ENCODE measurements at regions not wholly inside any gene's neighbourhood (a gene's known extent, or its start where the extent isn't known, plus 50 kb on each side); places are given as distances from the start of the nearest gene placed in this dataset.

DNA sequence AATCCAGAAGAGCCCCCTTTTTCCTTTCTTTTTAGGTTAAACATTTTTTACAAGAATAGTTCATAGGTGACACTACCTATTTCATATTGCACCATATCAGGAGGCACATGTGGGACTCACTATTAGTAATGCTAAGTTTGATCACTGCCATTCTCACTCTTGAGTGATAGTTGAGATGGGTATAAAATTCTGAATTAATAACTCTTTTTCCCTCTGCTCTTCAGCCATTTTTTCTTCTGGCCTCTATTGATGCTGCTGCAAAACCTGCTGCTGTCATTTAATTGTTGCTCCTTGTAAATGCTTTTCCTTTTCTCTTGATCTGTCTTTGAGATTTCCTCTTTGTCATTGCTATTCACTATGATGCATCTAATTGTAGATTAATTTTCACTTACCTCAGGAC, 482.0 kb downstream of the MID1IP1 start:
- TF ChIP-seq ZNF274 (IDR thresholded peaks at IDR 0.05; ENCODE audit: low read depth, low read length) = no peak
- no peak overlapping the region for H3K4me3 ChIP-seq (ENCODE audit: low read length)

DNA sequence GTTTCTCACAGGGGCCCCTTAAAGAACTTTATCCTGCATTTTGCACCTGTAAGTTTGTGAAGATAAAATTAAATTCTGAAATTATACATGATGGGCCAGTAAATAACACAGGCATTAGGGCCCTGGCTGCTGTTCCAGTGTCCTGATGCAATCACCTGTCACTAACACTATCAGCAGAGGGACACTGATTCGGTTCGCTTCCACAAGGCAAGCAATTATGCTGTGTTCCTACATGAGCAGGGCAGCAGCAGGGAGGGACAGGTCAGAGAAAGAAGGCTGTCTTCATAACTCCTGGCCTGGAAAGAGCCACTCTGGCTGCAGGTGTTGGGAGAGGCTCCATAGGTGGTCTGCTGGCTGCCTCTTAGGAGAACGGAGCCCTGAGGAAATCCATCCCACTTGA, 487.3 kb downstream of the MID1IP1 start:
- H3K4me3 ChIP-seq (ENCODE audit: low read length) = no peak overlapping the region
- TF ChIP-seq ZNF274 (IDR thresholded peaks at IDR 0.05; ENCODE audit: low read depth, low read length) = no peak

DNA sequence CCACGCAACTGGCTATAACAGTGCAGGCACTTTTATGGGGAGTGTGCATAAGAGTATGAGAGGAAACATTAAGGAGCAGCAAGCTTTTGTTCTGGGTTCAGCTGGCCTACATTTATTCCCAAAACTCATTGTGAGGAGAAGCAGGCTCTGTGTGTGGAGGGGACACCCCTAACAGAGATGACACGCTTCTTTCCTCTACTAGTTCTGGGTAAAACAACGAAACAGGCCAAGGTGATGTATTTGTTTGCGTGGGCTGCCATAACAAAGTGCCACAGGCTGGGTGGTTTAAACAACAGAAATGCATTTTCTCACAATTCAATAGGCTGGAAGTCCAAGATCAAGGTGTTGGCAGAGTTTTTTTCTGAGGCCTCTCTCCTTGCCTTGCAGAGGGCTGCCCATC, 488.6 kb downstream of the MID1IP1 start:
- no peak overlapping the region for H3K4me3 ChIP-seq (ENCODE audit: low read length)
- TF ChIP-seq ZNF274 (IDR thresholded peaks at IDR 0.05; ENCODE audit: low read depth, low read length) = no peak

DNA sequence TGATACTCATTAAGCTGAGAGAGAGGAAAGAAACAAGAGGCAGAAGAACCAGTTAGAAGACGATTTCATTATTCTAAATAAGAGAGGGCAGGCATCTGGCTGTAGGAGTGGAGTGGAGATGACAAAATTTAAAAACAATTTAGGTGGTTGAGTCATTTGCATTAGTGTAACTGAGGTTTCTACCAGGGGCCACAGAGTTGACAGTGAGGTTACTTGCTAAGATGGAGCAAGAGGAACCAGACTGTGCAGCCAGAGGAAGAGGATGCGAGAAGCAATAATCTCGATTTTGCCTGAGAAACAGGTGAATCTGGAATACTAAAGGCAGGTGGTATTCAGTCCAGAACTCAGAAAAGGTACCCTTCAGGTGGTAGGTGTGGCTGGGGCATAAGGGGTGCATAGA, 491.9 kb downstream of the MID1IP1 start:
- TF ChIP-seq ZNF274 (IDR thresholded peaks at IDR 0.05; ENCODE audit: low read depth, low read length) = no peak
- H3K4me3 ChIP-seq (ENCODE audit: low read length) = no peak overlapping the region

DNA sequence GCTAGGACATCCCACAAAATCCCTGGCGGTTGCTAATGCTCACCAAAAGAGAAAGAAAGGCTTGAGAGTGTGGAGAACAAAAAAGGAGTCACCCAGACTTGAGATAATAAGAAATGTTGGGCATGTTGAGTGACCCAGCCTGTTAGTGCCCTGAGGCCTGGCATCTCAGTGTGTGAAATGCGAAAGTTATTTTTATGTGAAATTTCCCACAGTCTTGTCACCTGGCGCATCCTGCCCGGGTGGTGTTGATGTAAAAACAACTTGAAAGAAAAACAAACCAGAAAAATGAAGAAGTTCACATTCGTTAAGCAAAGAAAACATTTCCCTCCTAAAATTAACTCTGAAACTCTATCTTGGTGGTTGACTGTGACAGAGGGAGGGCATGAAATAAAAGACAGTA, 495.2 kb downstream of the MID1IP1 start:
- no peak overlapping the region for H3K4me3 ChIP-seq (ENCODE audit: low read length)
- no peak for TF ChIP-seq ZNF274 (IDR thresholded peaks at IDR 0.05; ENCODE audit: low read depth, low read length)

DNA sequence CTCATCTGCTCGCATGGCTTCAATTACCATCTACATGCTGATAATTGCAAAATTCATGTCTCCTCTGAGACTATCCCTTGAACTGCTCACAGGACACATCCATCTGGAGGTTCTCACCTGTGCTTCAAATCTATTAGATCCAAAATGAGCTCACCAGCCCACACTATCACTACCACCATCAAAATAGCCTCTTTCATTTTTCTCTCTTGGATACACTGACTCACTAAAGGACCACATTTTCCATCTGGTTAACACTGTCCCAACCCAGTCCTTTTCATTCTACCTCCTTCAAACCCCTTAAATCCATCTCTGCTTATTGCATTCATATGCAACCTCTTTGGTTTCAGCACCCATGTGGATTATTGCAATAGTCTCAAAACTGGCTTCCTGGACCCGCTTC, 497.6 kb downstream of the MID1IP1 start:
- TF ChIP-seq ZNF274 (IDR thresholded peaks at IDR 0.05; ENCODE audit: low read depth, low read length) = no peak
- H3K4me3 ChIP-seq (ENCODE audit: low read length) = no peak overlapping the region

DNA sequence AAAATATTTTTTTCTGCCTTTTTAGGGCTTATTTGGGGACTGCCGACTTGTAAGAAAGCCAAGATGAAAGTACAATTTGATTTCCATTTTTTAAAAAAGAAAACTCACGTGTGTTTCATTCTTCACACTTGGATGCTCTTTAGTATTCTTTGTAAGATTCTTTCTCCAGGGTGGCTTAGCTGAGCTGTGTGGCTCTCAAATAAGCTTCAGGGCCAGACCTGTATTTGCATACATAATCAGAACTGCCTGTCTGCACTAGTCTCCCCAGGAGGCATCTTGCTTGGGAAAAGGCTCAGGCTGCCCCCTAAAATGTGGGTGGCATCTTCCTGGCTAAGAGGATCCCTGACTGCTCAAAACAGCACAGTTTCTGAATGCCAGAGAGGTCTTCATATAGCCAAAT, 498.4 kb downstream of the MID1IP1 start:
- TF ChIP-seq ZNF274 (IDR thresholded peaks at IDR 0.05; ENCODE audit: low read depth, low read length) = no peak

DNA sequence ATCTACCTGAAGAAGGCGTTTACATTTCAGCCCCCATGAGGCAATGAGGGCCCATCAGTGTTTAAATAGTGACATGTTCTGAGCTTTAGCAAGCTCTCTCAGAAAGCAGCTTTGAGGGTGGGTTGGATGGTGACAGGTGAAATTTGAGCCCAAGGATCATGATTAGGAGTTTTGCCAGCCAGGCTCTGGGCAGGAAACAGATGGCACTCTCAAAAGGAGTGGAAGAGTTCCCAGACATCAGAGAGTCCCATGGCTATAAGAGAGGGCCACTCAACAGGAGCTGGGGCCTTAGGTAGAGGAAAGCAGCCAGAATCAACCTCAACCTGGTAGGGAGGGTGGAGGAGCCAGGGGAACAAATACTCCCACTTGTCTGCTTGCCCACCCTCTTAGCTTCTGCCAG, 499.8 kb downstream of the MID1IP1 start:
- no peak for TF ChIP-seq ZNF274 (IDR thresholded peaks at IDR 0.05; ENCODE audit: low read depth, low read length)
- no peak overlapping the region for H3K4me3 ChIP-seq (ENCODE audit: low read length)

More for the DNA sequence above, 498.4 kb downstream of the MID1IP1 start:
- no peak overlapping the region for H3K4me3 ChIP-seq (ENCODE audit: low read length)

DNA sequence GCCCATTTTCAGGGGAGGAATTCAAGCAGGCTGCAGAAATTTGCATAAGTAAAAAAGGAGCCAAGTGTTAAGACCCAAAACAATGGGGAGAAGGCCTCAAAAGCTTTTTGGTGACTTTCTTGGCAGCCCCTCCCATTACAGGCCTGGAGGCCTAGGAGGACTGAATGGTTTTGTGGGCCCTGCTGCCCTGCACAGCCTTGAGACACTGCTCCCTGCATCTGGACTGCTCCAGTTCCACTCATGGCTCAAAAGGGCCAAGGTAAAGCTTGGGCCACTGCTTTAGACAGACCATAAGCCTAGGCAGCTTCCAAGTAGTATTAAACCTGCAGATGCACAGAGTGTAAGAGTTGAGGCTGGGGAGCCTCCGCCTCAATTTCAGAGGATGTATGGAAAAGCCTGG, 501.6 kb downstream of the MID1IP1 start:
- no peak for TF ChIP-seq ZNF274 (IDR thresholded peaks at IDR 0.05; ENCODE audit: low read depth, low read length)
- H3K4me3 ChIP-seq (ENCODE audit: low read length) = no peak overlapping the region

DNA sequence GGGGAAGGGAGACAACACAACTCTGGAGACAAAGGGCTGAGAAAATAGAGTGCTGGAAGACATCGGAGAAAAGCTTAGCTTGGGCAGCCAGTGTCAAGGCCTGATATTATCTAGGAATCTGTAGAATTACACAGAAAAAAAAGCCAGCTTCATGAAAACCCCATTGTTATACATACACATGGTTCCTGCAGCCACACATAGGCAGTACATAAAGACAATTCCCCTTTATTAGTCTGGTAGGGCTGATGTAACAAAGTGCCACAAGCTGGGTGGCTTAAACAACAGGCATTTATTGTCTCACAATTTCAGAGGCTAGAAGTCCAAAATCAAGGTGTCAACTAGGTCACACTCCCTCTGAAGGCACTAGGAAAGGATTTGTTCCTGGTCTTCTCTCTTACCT, 503.5 kb downstream of the MID1IP1 start:
- TF ChIP-seq ZNF274 (IDR thresholded peaks at IDR 0.05; ENCODE audit: low read depth, low read length) = no peak

DNA sequence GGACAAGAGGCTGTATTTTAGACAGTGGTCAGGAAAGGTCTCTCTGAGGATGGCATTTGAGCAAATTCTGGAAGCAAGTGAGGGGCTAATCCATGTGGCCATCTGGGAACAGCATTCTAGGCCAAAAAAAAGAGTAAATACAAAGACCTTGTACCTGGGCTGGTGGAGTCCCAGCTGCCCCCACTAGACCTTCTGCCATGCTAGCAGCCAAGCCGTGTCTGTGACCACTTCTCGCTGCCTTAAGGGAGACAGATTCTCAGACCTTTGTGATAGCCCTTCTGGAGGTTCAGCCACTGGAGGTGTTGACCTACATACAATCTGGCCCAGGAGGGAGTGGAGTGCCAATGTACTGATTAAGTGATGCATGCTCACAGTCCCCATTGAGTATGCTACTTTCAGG, 506.2 kb downstream of the MID1IP1 start:
- no peak overlapping the region for H3K4me3 ChIP-seq (ENCODE audit: low read length)
- no peak for TF ChIP-seq ZNF274 (IDR thresholded peaks at IDR 0.05; ENCODE audit: low read depth, low read length)

More for the DNA sequence above, 503.5 kb downstream of the MID1IP1 start:
- no peak overlapping the region for H3K4me3 ChIP-seq (ENCODE audit: low read length)

DNA sequence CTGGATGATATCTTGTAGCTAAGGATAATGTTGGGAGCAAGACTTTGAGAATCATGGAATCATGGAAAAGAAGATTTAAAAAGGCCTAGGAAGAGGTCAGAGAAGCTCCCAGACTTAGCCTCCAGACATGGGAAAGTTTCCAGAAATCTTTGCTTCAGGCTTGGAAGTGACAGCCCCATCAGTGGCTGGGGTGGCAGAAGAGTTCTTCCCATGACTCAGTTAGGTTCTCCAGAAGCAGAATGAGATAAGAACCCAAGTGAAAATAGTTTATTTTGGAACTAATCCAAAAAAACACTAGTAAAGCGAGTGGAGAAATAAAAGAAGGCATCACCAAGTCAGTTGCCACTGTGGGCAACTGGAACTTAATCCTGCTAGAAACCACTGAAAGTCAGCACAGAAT, 506.9 kb downstream of the MID1IP1 start:
- TF ChIP-seq ZNF274 (IDR thresholded peaks at IDR 0.05; ENCODE audit: low read depth, low read length) = no peak
- H3K4me3 ChIP-seq (ENCODE audit: low read length) = no peak overlapping the region

DNA sequence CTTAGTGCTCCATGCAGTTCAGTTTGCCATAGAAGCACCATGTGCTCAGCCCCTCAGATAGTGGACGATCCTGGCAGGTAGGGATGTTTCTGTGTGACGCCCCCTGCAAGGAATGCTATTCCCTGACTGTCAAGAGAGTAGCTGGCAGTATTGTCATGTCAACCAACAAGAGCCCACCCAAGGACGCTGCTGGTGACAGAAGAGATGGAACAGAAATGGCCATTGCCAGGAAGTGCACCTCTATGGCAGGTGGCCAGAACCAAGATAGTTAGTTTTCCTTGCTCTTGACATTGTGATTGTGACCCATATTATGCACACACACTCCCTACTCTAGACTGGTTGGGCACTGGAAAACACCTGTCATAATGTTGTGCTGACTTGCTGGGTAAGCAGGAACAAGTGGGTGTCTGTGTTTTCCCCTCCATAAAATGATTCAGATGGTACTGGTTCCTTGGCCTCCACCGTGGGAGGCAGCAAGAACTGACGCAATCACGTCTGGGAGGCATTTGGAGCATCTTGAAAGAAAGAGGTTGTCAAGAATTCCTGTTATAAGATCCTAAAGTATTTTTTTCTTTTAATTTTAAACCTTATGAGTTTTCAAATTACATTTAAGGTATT, 507.9 kb downstream of the MID1IP1 start:
- no peak for TF ChIP-seq ZNF274 (IDR thresholded peaks at IDR 0.05; ENCODE audit: low read depth, low read length)
- H3K4me3 ChIP-seq (ENCODE audit: low read length) = no peak overlapping the region

DNA sequence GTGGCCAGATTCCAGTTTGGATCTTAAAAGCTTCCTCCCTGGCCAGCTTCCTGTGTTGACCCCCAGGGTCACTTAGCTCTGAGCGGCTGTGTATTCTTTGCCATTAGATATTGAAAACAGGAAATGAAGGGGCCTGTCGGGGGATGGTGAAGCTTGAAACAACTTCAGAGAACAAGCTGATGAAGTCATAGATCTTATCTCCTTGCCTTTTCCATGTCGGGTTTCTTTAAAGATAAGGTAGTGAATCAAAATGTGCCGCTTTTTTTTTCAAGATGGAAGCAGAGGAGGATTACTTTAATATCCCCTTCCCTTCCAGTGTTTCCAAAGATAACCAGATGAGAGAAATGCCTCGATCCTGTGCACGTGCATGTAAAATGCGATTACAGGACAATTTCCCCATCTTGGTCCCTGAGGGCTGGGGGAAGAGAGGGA, 508.5 kb downstream of the MID1IP1 start:
- no peak for TF ChIP-seq ZNF274 (IDR thresholded peaks at IDR 0.05; ENCODE audit: low read depth, low read length)
- no peak overlapping the region for H3K4me3 ChIP-seq (ENCODE audit: low read length)

DNA sequence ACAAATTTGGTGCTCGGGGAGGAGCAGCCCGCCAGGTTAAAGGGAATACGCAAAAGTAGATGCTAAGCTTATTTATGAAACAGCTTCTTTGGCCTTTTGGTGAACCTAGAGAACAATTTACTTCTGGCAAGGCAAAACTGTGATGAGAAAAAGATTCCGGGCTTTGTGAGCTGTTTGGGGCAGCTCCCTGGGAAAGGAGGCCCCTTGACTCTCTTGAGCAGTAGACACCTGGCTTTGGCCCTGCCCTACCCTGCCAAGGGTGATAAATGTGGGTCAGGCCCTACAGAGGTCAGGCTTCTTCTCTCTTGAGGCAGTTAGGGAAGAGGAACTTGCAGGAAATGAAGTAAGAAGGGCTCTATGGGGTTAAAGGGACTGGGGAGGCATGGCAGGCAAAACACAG, 509.6 kb downstream of the MID1IP1 start:
- no peak for TF ChIP-seq ZNF274 (IDR thresholded peaks at IDR 0.05; ENCODE audit: low read depth, low read length)
- H3K4me3 ChIP-seq (ENCODE audit: low read length) = no peak overlapping the region

DNA sequence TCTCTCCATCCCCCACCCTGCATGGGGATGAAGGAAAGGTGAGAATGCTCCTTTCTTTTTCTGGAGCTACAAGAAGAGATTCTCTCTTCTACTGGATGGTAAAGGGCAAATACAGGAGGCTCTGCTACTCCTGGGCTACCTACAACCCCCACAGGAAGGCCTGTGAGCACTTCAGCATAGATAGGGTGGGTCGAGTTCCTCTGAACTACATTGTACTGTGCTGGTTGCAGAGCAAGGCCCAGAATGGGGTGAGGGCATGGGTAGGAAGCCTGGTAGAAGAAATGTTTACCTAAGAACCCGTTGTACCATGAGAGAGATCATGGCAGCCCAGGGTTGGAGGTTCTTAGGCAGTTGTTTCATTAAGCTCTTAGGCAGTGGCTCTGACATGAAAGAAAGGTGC, 510.4 kb downstream of the MID1IP1 start:
- no peak for TF ChIP-seq ZNF274 (IDR thresholded peaks at IDR 0.05; ENCODE audit: low read depth, low read length)
- H3K4me3 ChIP-seq (ENCODE audit: low read length) = no peak overlapping the region
